HG03025 (cell line): ENCODE measurements at regions not wholly inside any gene's neighbourhood (a gene's known extent, or its start where the extent isn't known, plus 50 kb on each side); places are given as distances from the start of the nearest gene placed in this dataset.

Experiments used
- ATAC-seq: cut with Tn5 transposase; IDR thresholded peaks from one replicate; pipeline ENCODE4 v1.9.1; 2021; ENCODE audit warnings: mild to moderate bottlenecking, moderate library complexity; ENCODE audit not compliant: unreplicated experiment, low FRiP score

DNA sequence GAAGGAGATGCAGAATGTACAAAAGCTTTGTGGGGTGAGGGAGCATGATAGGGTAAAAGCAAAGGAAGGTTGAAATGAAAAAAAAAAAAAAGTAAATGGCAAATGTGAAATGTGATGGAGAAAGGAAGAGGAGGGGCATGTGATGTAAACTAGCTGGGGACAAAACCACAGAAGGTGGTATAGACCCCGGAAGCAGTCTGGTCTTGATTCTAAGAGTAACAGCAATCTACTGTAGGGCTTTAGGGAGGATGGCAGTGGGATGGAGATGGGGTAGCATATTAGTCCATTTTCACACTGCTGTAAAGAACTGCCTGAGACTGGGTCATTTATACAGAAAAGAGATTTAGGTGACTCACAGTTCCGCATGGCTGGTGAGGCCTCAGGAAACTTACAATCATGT, 362.0 kb downstream of the SOCS6 start:
- ATAC-seq = no peak

DNA sequence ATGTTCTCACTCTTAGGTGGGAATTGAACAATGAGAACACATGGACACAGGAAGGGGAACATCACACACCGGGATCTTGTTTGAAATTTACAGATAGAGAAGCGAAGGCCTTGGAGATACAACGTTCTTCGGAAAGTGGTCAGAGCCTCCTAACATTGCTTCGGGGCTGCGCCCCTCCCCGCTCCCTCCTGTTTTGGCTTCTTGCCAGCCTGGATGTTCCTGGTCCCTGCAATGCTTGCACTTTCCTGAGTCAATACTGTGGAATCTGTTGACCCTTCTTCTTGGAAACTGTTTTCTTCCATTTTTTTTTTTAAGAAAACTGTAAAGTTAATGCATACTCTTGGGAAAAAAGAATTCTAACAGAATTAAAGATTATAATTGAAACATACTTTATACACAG, 360.8 kb downstream of the SOCS6 start:
- no peak for ATAC-seq

DNA sequence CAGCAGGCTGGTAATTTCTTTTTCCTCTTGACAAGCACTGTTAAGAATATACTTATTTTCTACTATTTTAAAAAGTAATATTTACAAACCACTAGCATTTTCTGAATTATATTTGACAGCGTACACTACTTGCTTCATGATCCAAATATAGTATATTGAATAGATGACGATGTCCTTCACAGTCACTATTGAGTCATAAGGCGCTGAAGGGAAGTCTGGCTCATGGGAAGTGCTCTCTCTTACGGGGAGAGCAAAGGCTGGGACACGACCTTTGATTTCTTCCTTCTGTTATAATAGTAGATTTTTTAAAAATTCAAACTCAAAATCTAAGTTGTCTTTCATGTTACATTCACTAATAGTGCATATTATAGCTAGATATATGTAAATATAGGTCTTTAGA, 357.1 kb downstream of the SOCS6 start:
- ATAC-seq = no peak

DNA sequence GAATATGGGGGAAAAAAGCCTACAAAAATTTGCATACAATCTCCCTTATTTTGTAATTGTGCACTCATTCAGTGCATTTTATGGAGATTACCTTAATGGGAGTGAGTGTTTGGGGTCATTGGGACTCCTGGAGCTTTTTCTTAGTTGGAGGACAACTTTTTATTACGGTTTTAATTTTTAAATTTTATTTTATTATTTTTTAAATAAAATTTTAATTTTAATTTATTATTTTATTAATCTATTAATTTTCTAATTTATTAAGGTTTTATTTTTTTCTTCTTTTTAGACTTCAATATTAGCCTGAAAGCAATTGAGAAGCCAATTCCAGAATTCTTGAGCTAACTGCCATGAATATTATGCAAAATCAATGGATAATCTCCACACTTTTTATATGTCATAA, 355.0 kb downstream of the SOCS6 start:
- no peak for ATAC-seq

DNA sequence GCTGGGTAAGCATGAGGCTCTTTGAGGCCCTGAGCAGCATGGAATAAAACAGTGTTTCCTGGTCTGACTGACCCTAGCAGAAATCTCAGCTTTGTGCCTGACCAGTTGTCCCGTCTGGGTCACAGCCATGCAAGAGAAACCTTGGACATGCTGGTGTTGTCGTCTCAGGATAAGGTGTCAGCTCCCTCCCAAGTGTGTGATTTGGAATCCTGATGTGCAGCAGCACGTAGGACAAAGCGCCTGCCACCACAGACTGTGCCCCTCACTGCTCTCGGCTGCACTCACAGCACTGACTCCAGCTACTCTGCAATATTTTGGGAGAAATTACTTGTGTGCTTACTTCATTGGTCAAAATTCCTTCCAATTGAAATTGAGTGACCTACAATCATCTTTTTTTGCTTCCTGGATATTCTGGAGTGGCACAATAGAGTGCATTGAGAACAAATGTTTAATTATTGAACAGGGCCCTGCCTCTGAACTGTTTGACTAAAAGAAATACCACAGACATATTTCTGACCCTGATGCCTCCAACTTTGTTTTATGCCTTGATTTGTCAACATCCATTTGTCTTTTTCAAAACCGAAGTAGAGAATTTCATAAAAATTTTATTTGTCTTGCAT, 352.4 kb downstream of the SOCS6 start:
- ATAC-seq = no peak

DNA sequence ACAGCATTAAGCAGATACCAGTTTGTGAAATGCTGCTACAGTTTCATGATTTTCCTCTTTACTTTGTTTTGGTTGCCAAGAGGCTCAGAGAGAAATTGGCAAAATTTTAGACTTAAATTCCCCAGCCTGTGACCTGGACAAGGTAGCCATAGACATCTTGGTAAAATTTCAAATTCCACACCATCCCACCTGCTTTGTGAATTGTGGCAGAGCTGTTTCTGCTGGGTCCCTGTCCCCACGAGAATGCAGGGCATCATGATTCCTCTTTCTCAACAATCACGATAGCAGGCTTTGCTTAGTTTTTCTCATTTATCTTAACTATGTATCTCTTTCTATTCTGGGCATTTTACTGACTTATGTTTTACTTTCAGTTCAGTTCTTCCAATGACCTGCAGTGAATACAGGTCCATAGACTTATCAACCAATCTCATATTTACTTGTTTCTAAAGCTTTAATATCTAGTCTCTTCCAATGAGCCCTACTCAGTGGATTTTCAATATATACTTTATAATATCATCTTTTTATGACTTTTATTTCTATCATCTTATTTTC, 351.6 kb downstream of the SOCS6 start:
- no peak for ATAC-seq

DNA sequence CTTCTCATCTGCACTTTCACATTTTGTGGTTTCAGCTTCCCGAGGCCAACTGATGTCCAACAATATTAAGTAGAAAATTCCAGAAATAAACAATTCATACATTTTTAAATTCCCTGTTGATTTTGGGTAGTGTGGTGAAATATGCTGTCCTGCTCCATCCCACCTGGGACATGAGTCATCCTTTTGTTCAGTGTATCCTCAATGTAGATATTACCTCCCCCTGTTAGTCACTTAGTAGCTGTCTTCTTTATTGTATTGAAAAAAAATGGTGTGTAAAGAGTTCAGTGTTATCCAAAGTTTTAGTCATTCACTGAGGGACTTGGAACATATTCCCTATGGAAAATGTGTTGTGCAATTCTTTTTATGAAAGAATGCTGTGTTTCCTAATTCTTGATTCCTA, 348.1 kb downstream of the SOCS6 start:
- no peak for ATAC-seq

DNA sequence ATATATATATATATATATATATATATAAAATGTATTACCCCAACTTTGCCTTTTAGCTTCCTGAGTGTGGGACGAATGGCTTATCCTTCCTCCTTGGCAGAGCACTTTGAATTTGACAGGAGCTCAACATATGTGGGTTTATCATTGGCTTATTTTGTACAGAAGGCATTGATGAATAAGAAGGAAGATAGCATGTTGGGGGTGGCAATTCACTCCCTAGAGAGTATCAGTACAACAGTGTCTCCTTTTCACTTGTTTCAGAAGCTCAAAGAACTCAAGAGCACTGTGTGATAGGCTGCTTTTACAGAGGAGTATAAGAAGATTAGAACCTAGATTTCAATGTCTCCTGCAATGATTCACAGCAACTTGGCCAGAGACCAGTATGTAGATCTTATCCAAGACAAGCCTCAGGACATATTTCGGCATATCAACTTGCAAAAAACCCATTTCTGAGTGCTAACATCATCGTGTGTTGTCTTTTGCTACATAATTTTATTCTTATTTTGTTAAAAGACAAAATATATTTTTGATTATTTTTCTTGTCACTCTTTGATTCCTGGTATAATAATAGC, 345.8 kb downstream of the SOCS6 start:
- ATAC-seq = no peak

DNA sequence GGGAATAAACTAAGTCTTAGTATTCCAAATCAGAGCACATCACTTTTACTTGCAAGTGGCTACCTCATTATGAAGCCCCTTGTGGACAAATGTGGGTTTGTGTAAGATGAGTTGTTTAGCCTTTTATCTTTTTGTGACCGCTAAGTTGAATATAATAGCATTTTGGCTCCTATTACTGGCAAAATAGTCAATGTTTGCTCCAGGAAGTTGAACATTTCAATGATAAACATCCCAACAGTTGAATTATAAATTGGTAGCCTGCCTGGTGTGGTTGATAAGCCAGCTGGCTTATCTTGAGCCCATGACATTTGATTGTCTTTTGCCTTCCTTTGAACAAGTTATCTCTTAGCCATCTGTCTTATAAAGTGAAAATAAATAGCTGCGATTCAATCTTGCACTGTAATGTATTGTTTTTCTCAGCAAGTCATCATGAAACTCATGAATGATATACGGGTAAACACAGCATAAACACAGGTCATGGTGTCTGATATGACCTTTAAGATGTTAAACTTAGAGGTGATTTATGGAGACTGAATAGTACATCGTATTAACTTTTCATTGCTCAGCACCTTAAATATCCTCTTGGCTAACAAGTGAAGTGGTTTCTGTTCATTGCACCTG, 338.4 kb downstream of the SOCS6 start:
- ATAC-seq = no peak

DNA sequence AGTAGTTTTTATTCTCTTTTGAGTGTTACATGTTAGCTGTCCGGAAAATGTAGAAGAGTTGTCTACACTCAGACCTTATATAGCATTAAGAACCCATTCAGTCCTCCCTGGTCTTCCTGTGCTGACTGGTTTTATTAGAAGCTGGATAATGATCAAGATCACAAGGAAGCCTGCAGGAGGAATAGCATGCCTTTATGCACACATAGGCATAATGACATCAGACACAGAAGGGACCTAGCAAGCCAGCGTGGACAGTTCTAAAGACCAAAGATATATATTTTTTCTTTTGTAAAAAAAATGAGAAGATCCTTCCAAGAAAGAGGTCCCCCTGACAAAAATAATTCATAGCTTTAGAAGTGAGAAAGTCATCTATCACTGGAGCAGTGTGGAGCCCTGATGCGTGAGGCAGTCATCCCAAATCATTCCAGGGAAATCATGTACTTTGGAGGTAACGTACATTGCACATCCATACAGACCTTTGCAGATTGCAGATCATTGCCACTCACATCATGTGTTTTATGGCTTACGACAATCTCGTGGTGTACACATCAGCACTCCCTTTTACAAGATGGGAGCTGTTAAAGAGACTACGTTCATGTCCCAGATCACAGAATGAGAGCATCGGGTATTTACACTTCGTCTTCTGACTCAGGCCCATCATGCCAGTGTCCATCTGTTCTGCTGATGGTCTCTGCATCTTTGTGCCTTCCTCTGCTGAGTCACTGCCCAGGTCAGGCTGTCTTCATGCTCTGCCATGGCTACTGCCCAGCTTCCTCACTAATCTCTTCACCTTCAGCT, 334.0 kb downstream of the SOCS6 start:
- no peak for ATAC-seq

DNA sequence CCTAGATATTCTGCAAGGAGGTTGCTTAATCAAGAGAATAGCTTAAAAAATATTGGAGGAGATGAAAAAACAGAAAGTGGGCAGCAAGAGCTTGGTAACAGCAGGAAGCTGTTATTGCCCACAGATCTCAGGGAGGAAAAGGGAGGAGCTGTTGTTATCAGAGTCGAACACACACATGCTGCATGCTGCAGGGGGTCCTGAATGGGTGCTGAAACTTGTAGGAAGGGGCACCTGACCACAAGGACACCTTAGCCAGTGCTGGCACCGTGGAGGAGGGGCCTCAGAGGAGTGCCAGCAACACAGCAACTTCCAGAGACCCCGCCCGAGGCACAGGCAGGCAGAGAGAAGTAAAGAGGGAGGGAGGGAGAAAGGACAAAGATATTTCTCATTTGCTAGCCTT, 332.9 kb downstream of the SOCS6 start:
- ATAC-seq = no peak

DNA sequence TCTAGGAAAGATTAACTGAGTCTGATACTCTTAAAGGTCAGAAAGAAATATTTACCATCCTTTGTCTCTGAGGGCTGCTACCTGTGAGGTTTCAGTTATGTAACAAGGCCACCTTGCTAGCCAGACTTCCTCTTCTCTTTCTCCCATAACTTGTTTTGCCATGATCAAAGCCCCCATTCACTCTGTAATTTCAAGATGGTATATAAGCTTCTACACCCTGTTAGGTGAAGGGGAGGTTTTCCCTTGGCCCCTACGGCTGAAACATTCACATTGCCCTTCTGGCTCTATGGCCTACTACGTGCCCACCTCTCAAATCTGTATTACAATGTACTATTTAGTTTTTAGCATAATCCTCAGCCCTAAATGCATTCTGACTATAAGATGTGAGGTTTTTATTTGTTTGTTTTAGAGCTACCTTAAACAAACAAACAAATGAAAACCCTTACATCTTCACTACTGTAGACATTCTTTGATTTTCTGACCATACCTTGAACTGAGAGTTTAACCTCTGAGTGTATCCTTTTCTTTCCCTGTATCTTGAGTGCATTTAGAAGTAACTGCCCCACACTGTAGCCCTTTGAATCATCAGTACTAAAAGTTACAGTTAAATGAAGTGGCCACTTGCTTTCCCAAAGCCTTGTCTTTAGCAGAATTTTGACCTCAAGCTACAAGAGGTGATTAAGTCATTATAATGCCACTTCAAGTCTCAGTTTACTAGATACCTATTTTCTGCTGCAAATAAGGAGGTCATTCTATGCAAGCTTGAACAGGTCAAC, 332.2 kb downstream of the SOCS6 start:
- no peak for ATAC-seq

DNA sequence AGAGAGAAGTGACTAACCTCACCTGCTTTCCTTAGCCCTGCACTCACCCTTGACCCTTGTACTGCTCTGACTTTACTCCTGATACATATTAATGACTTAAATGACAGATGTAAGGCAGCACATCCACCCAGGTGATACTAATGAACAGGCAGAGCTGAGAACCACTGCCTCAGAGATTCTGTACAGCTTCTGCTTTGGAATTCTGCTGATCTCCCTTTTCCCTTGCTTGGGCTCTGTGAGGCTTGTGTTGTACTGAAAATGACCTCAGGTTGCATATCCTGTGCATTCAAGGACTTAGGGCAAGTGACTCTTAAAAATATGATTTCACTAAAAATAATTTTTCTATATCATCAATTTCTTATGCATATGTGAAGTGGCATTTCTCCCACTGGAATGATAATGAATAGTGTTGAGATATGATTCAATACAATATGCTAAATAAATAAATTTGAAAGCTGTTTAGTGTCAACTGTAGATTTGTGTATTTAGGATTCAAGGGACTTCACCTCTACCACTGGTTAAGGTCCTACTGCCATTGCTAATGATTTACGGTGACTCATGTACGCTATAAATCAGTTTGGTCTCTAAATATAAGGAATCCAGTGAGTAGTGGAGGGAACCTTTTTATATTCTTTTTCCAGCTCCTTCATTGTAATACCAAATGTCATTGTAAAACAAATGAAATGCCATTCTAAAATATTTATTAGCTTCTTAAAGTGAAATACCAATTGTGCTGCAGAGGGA, 328.3 kb downstream of the SOCS6 start:
- ATAC-seq = no peak

DNA sequence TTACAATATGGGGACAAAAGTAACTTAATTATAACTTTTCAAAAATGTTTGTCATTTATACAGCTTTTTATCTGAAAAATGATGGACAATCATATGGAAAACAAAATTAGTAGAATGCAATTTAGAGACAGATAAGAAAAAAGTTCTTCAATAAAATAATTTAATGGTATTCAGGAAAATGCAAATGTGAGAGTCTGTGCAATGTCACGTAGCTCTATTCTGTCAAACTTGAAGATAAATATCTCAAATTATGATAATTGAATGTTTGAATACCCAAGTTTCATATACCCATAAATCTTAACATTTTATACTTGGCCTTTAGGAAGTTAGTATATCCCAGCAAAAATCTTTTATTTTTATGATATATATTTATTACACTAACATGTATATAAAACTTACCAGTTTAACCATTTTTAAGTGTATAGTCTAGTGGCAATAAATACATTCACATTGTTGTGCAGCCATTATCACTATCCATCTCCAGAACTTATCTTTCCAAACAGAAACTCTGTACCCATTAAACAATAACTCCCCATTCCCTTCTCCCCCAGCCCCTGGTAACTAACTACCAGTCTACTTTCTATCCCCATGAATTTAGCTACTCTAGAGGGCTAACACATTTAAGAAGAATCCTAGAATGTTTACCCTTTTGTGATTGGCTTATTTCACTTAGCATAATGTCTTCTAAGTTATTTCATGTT, 311.5 kb downstream of the SOCS6 start:
- ATAC-seq = no peak

DNA sequence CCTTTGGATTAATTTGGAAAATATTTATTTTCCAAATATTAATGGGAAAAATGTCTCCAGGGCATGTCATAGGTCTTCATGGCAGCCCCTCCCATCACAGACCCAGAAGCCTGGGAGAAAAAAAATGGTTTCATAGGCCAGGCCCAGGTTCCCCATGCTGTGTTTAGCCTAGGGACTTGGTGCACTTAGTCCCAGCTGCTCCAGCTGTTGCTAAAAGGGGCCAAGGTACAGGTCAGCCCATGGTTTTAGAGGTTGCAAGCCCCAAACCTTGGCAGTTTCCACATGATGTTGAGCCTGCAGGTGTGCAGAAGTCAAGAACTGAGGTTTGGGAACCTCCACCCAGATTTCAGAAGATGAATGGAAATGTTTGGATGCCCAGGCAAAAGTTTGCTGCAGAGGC, 309.6 kb downstream of the SOCS6 start:
- ATAC-seq = no peak

DNA sequence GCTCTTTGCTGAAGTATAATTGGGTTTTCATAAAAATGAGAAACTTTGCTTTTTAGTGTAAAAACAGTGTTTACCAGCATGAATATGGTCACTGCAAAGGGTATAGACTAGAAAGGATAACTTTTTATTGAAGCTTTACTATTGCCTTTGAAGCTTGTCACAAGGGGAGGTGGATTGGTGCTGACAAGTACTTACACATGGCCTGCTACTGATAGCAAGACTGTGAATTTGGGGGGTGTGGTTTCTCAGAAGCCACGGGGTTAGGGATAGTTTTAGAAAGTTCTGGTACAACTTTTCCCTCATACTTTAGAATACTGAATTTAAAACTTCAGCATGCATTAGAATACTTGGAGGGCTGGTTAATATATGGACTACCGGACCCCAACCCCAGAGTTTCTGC, 294.1 kb downstream of the SOCS6 start:
- no peak for ATAC-seq

DNA sequence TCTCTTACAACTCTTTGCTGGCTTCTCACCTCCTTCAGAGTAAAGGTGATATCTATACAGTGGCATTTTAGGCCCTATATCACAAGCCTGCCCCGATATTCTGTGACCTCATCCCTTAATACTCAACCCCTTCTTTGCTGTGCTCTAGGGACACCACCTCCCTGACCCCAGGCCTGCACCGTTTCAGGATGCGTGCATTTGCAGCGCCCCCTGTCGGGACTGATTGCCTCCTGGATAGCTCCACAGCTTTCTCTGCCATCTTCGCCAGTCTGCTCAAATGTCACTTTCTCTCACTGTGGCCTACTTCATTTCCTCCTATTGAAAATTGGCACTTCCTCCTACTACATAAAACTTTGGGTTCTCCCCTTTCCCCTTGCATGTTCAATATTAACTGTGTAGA, 289.6 kb downstream of the SOCS6 start:
- ATAC-seq = no peak

DNA sequence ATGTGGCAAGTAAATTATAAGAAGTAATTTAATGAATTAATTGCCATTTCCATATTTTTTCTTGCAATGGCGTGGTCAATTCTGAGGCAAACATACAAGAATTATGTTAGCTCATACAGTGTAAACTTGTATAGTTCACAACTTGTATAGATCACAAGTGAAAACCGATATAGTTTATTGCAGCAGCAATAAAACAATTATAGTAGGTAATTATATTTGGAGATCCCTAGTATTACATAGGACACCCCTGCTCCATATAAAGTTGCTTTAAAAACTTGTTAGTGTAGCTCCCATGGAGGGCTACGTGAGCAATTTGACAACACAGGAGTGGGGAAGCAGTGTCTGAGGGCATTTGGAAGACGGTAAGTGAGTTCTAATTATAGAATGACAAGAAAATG, 288.2 kb downstream of the SOCS6 start:
- no peak for ATAC-seq

DNA sequence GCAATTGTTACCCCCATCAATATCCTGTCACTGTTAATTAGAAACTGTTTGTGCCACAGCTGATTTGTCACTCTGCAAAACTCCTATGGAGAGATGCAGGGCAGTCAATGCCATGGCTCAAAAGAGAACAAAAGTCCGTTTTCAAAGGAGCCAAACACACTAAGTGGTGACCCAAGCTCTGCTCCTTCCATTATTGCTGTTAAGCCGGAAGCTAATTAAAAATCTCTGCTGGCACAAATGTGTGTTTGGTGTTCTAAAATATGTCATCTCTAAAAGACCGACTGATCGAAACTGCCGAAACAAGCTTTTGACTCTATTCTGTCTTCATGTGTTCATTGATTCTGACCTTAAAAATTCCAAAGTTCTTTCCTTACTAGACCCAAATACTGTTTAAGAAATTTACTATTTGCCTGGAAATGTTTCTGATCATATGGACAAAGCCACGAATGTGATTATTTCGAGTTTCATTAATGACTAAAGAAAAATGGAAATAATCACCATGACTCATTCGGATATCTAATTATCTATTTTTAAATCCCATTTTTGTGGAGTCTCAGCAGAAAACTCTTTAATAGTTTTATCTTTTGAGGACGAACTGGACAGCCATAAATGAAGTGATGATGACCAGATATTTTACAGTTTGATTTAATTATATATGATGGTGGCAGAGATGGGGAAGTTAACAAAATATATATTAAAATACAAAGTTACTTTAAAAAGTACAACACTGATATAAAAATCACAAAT, 287.6 kb downstream of the SOCS6 start:
- ATAC-seq = no peak
